MM.1S (cell line): ENCODE measurements at regions not wholly inside any gene's neighbourhood (a gene's known extent, or its start where the extent isn't known, plus 50 kb on each side); places are given as distances from the start of the nearest gene placed in this dataset.

ENCODE experiments used
- DNase-seq: peaks from one replicate; pipeline ENCODE4 v3.0.0-alpha.2; 2015
- H2AFZ ChIP-seq: fragments of 300-600 bp; sonication (generic); 2 replicates; pipeline ENCODE4 v1.6.0; 2016; ENCODE audit warnings: antibody characterized with exemption, low read length
- H3F3A ChIP-seq: fragments of 300-600 bp; sonication (generic); 2 replicates; pipeline ENCODE4 v1.6.1; 2016; ENCODE audit warnings: mild to moderate bottlenecking, antibody characterized with exemption, low read length, moderate library complexity, mixed read lengths; ENCODE audit not compliant: insufficient read depth
- H3K27ac ChIP-seq: fragments of 300-600 bp; sonication (generic); 2 replicates; pipeline ENCODE4 v1.5.1; 2016; ENCODE audit warnings: mild to moderate bottlenecking, low read length
- H3K27me3 ChIP-seq: fragments of 300-600 bp; sonication (generic); replicated peaks from 2 replicates; pipeline ENCODE4 v1.6.0; 2016; ENCODE audit warnings: low read length; ENCODE audit not compliant: insufficient read depth
- H3K36me3 ChIP-seq: fragments of 300-600 bp; sonication (generic); replicated peaks from 2 replicates; pipeline ENCODE4 v1.6.1; 2016; ENCODE audit warnings: mild to moderate bottlenecking, low read length, mixed read lengths; ENCODE audit not compliant: insufficient read depth
- H3K4me1 ChIP-seq: fragments of 300-600 bp; sonication (generic); 2 replicates; pipeline ENCODE4 v1.6.1; 2016; ENCODE audit warnings: low read length, mixed read lengths
- H3K4me2 ChIP-seq: fragments of 300-600 bp; sonication (generic); 2 replicates; pipeline ENCODE4 v1.6.0; 2016; ENCODE audit warnings: low read depth, low read length
- H3K4me3 ChIP-seq: fragments of 300-600 bp; sonication (generic); 2 replicates; pipeline ENCODE4 v1.5.1; 2016; ENCODE audit warnings: low read length, mixed read lengths
- H3K79me2 ChIP-seq: fragments of 300-600 bp; sonication (generic); 2 replicates; pipeline ENCODE4 v1.6.1; 2016; ENCODE audit warnings: mixed run types, low read length, mixed read lengths
- H3K9ac ChIP-seq: fragments of 300-600 bp; sonication (generic); 2 replicates; pipeline ENCODE4 v1.6.1; 2016; ENCODE audit warnings: low read length, mixed read lengths
- H3K9me2 ChIP-seq: fragments of 300-600 bp; sonication (generic); replicated peaks from 2 replicates; pipeline ENCODE4 v1.6.1; 2016; ENCODE audit warnings: mild to moderate bottlenecking, low read length, mixed read lengths; ENCODE audit not compliant: insufficient read depth
- H3K9me3 ChIP-seq: fragments of 300-600 bp; sonication (generic); replicated peaks from 2 replicates; pipeline ENCODE4 v1.6.1; 2016; ENCODE audit warnings: mild to moderate bottlenecking, low read length, mixed read lengths; ENCODE audit not compliant: insufficient read depth
- H4K20me1 ChIP-seq: fragments of 300-600 bp; sonication (generic); 2 replicates; pipeline ENCODE4 v1.6.1; 2016; ENCODE audit warnings: mild to moderate bottlenecking, low read length, moderate library complexity, mixed read lengths; ENCODE audit not compliant: insufficient read depth
- CTCF ChIP-seq: fragments of 300-600 bp; sonication (generic); IDR thresholded peaks from 2 replicates; pipeline ENCODE4 v1.5.1; 2016; ENCODE audit warnings: antibody characterized with exemption, low read length, mixed read lengths
- EZH2 ChIP-seq: fragments of 300-600 bp; sonication (generic); optimal IDR thresholded peaks from 2 replicates; pipeline ENCODE3; 2017; ENCODE audit warnings: low read depth, mild to moderate bottlenecking, antibody characterized with exemption, low read length, mixed read lengths
- EZH2phosphoT487 ChIP-seq: fragments of 300-600 bp; sonication (generic); IDR thresholded peaks from 2 replicates; pipeline ENCODE4 v1.6.1; 2018; ENCODE audit warnings: antibody characterized with exemption, low read length

- Histone ChIP-seq H3K9me3 (no peaks in the 10 kb centered on the region), H3K27me3 (no peaks in the 10 kb centered on the region), H3K36me3 (no peaks in the 10 kb centered on the region), H4K20me1 (no peaks in the 10 kb centered on the region), H3K4me1 (no peaks in the 10 kb centered on the region), H2AFZ (no peak overlapping the region), H3K9ac (no peak overlapping the region), H3K9me2 (no peaks in the 10 kb centered on the region), H3F3A (no peaks in the 10 kb centered on the region), H3K27ac (no peak overlapping the region), H3K4me2 (no peak overlapping the region), H3K79me2 (no peaks in the 10 kb centered on the region), H3K4me3 (no peak overlapping the region)
- no peak for TF ChIP-seq CTCF
- no peak for TF ChIP-seq EZH2
- TF ChIP-seq EZH2phosphoT487, result no peak
- no peak for DNase-seq
Observed at GRCh38 chr6:154885214-154885613, 109.9 kb upstream of the TIAM2 start.

DNA sequence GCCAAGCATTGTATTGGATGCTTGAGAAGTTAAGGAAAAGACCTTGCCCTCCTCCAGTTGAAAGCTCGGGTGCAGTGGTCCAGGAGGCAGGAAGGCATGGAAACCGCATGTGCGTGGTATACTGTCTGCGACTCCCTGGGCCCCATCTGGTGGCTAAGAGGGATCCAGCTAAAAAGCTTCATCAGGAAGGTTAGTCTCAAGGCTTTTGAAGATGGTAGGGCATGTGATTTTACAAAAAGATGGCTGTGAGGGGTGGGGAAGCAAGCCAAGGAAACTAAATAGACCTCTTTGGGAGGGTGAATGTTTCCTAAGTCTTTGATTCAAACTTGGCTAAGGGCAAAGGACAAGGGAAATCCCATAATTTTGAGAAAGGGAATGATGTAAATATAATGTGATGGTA, 109.1 kb upstream of the TIAM2 start:
- H4K20me1 ChIP-seq, result no peaks in the 10 kb centered on the region
- no peaks in the 10 kb centered on the region for H3K9me2 ChIP-seq
- H3K4me3 ChIP-seq, result no peak overlapping the region
- no peaks in the 10 kb centered on the region for H3K27me3 ChIP-seq
- no peak overlapping the region for H2AFZ ChIP-seq
- TF ChIP-seq EZH2phosphoT487 (no peak), CTCF (no peak), EZH2 (no peak)
- H3K9ac ChIP-seq, result no peak overlapping the region
- H3F3A ChIP-seq, result no peaks in the 10 kb centered on the region
- H3K4me1 ChIP-seq, result no peaks in the 10 kb centered on the region
- DNase-seq, result no peak
- H3K27ac ChIP-seq, result no peak overlapping the region
- H3K9me3 ChIP-seq, result no peaks in the 10 kb centered on the region
- no peak overlapping the region for H3K4me2 ChIP-seq
- no peaks in the 10 kb centered on the region for H3K79me2 ChIP-seq
- no peaks in the 10 kb centered on the region for H3K36me3 ChIP-seq

DNA sequence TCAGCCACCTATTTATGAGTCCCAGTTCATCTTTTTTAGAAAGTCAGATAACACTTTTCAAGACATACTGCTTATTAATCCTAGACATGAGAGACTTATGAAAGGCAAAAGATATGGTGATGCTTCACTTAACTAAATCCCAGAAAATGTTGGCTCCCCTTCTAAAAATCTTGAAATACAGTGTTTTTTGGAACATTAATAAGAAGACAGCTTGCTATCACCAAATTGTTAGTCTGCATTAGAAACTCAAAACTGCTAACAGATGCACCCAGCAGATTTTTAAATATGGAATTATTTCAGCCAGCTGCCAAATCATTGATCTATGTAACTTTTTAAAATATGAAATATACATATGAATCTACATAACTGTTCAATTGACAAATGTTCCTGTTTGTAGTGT, 108.6 kb upstream of the TIAM2 start:
- no peaks in the 10 kb centered on the region for H3K9me3 ChIP-seq
- no peaks in the 10 kb centered on the region for H3K9me2 ChIP-seq
- TF ChIP-seq EZH2 (no peak), CTCF (no peak), EZH2phosphoT487 (no peak)
- H3K4me2 ChIP-seq, result no peak overlapping the region
- no peak overlapping the region for H3K9ac ChIP-seq
- H3K79me2 ChIP-seq, result no peaks in the 10 kb centered on the region
- DNase-seq, result no peak
- no peaks in the 10 kb centered on the region for H4K20me1 ChIP-seq
- H3K4me3 ChIP-seq, result no peak overlapping the region
- no peaks in the 10 kb centered on the region for H3K4me1 ChIP-seq
- H3K27me3 ChIP-seq, result no peaks in the 10 kb centered on the region
- H2AFZ ChIP-seq, result no peak overlapping the region
- H3K36me3 ChIP-seq, result no peaks in the 10 kb centered on the region
- no peaks in the 10 kb centered on the region for H3F3A ChIP-seq
- no peak overlapping the region for H3K27ac ChIP-seq
